Stimulated activated naive CD8-positive, alpha-beta T cell treated with anti-CD3 and anti-CD28 coated beads, Interleukin-15, amount 100 ng/mL, for 72 hours (primary cell): ENCODE measurements at regions not wholly inside any gene's neighbourhood (a gene's known extent, or its start where the extent isn't known, plus 50 kb on each side); places are given as distances from the start of the nearest gene placed in this dataset.

ENCODE experiments used
- ATAC-seq: fragments of 150-1000 bp; cut with Tn5 transposase; 2 replicates; pipeline ENCODE4 v1.10.0; 2021; ENCODE audit warnings: mild to moderate bottlenecking, moderate library complexity
- DNase-seq, 2 donors: peaks; one replicate each; pipeline ENCODE4 v3.0.0; 2021 to 2022
- H3K27ac Mint-ChIP-seq, 2 donors: one replicate each; pipeline ENCODE4 v1.8.0; 2022; ENCODE audit warnings: mild to moderate bottlenecking in 2 of 2, mixed read lengths in 2 of 2, moderate library complexity in 2 of 2
- H3K27me3 Mint-ChIP-seq: one replicate; pipeline ENCODE4 v1.8.0; 2022; ENCODE audit warnings: mixed read lengths
- H3K4me1 Mint-ChIP-seq: one replicate; pipeline ENCODE4 v1.8.0; 2022; ENCODE audit warnings: mild to moderate bottlenecking, mixed read lengths
- H3K4me3 Mint-ChIP-seq, 2 donors: one replicate each; pipeline ENCODE4 v1.8.0; 2022; ENCODE audit warnings: mild to moderate bottlenecking in 2 of 2, mixed read lengths in 2 of 2, moderate library complexity in 1 of 2
- H3K9me3 Mint-ChIP-seq, 2 donors: one replicate each; pipeline ENCODE4 v1.8.0; 2022; ENCODE audit warnings: mixed read lengths in 2 of 2

DNA sequence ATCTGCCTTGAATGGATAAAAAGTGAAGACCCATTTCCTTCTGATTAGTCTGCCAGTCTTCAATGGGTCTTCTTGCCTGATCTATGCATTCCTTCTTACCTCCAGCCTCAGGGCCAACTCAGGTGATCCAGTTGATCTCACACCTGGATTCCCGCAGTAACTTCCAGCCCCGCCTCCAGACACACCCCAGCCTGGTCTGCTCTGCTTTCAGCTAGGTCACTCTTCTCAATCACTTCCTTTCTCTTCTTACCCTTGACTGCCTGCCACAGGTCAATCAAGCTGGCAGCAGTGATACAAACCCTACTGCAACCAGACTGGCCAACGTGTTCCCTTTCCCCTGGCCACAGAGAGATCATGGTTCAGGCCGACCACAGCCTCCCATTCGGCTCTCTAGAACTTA lies 263.6 kb downstream of the ZNF516 start:
- Mint-ChIP-seq H3K27ac (no peak overlapping the region), H3K4me1 (no peaks in the 10 kb centered on the region), H3K27me3 (peaks cover 24% of the 10 kb centered on the region), H3K9me3 (no peaks in the 10 kb centered on the region), H3K4me3 (no peak overlapping the region)
- no peak for ATAC-seq
- DNase-seq: no peak

DNA sequence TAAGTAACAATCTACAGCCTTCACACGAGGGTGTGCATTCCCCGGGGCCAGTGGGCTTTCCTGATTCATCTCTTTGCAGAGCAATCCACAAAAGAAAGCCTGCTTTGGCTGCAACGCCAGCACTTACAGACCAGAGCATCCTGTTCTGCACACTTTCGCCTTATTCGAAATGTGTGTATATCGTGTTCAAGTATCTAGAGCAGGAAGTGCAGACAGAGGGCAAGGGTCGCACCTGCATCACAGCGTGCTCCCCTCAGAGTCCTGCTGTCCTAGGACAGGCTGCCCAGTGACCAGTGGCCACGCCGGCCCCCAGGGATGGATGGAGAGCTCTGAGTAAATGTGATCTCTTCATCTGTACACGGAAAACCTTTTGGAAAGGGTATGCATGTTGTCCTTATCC lies 264.3 kb downstream of the ZNF516 start:
- no peak overlapping the region for H3K27ac Mint-ChIP-seq
- H3K27me3 Mint-ChIP-seq: peaks cover 22% of the 10 kb centered on the region
- no peak for ATAC-seq
- H3K9me3 Mint-ChIP-seq: no peaks in the 10 kb centered on the region
- no peak overlapping the region for H3K4me3 Mint-ChIP-seq
- no peaks in the 10 kb centered on the region for H3K4me1 Mint-ChIP-seq
- DNase-seq: no peak

DNA sequence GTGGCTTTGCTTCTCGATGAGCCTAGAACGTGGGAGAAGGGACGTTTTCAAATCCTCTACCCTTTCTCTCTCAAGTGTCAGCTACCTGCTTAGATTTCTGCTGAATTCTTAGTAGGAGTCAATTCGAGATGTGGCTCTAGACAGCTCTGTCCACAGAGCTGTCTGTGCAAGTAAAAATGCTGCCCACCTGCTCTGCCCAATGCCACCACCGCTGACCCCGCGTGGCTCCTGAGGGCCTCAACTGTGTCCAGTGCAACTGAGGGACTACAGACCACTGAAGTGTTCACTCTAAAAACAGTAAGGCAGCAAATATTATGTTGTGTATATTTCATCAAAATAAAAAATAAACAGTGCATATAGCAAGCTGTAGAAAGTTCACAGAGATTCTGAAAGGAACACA lies 266.3 kb downstream of the ZNF516 start:
- Mint-ChIP-seq H3K9me3 (no peaks in the 10 kb centered on the region), H3K27me3 (peaks cover 9% of the 10 kb centered on the region), H3K4me3 (no peak overlapping the region), H3K27ac (peak overlapping the region in 1 of 2 donors; percentile 23), H3K4me1 (no peaks in the 10 kb centered on the region)
- DNase-seq (no peak), ATAC-seq (no peak)

DNA sequence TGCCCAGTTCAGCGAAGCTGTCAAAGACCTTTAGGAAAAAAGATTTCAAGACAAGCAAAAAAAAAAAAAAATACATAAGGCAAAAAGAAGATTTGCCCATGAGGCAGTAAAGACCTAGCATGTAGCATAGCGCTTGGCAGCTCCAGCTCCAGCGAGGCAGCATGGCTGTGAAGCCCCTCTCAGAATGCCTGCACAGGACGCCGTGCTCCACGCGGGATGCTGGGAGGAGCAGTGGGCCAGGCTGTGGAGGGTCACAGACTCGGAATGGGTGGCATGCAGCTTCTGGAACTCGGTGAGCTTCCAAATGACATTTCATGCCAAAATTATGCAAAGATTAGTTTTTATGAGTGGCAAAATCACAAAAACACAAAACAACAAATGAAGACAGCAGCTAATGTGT lies 267.3 kb downstream of the ZNF516 start:
- Mint-ChIP-seq H3K9me3 (no peaks in the 10 kb centered on the region), H3K4me3 (no peak overlapping the region), H3K4me1 (no peaks in the 10 kb centered on the region), H3K27ac (no peak overlapping the region), H3K27me3 (peaks cover 9% of the 10 kb centered on the region)
- ATAC-seq: no peak
- no peak for DNase-seq

DNA sequence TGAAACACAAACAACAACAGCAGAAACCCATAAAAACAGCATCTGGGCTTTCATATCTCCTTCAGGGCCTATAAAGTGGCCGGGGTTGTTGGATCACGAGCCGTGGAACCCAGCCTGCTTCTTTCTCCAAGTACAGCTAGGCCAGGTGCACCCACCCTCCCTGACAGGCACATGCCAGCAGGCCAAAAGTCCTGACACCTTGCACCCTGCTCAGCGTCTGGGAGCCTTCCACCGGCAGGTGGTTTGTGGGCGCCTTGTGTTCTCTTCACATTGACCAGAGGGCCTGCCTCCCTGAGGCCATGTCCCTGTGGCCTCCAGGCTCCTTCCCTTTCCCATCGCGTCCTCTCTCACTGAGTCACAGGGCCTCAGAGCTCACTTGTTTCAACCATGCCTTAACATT lies 271.6 kb downstream of the ZNF516 start:
- no peak overlapping the region for H3K4me3 Mint-ChIP-seq
- no peaks in the 10 kb centered on the region for H3K9me3 Mint-ChIP-seq
- ATAC-seq: no peak
- no peaks in the 10 kb centered on the region for H3K27me3 Mint-ChIP-seq
- no peaks in the 10 kb centered on the region for H3K4me1 Mint-ChIP-seq
- H3K27ac Mint-ChIP-seq: no peak overlapping the region
- DNase-seq: no peak

DNA sequence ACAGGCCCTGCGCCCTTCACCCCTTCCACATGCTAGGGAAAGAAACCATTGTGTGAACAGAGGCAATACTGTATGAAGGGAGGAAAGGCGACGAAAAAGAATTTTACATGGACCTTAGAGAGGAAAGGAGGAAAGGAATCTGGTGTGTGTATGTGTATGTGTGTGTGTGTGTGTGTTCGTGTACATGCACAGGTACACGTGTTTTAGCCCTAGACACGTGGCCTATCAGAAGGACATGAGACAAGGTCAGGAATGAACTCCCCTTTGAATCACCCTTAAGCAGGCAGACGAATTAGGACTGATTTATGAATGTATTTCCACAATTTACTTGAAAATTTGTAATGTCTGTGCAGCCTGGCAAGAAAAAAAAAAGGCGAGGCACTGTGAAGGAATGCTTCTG lies 276.0 kb downstream of the ZNF516 start:
- no peak overlapping the region for H3K27ac Mint-ChIP-seq
- peaks cover 4% of the 10 kb centered on the region for H3K4me1 Mint-ChIP-seq
- no peak for ATAC-seq
- H3K4me3 Mint-ChIP-seq: no peak overlapping the region
- DNase-seq: no peak
- H3K9me3 Mint-ChIP-seq: no peaks in the 10 kb centered on the region
- H3K27me3 Mint-ChIP-seq: no peaks in the 10 kb centered on the region

DNA sequence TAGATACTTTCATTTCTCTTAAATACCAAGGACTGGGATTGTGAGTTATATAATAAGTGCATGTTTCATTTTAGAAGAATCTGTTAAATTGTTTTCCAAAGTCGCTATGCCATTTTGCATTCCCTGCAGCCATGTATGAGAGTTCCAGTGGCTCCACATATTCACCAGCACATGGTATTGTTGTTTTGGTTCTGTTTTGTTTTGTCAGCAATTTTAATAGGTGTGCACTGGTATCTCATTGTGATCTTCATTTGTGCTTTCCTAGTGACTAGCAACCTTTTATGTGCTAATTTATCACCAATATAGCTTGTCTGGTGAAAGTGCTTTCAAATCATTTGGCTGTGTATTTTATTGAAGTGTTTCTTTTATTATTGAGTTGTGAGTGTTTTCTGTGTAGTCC lies 278.9 kb downstream of the ZNF516 start:
- no peak overlapping the region for H3K27ac Mint-ChIP-seq
- DNase-seq (no peak), ATAC-seq (no peak)
- H3K9me3 Mint-ChIP-seq: no peaks in the 10 kb centered on the region
- no peaks in the 10 kb centered on the region for H3K27me3 Mint-ChIP-seq
- peaks cover 21% of the 10 kb centered on the region for H3K4me1 Mint-ChIP-seq
- no peak overlapping the region for H3K4me3 Mint-ChIP-seq

DNA sequence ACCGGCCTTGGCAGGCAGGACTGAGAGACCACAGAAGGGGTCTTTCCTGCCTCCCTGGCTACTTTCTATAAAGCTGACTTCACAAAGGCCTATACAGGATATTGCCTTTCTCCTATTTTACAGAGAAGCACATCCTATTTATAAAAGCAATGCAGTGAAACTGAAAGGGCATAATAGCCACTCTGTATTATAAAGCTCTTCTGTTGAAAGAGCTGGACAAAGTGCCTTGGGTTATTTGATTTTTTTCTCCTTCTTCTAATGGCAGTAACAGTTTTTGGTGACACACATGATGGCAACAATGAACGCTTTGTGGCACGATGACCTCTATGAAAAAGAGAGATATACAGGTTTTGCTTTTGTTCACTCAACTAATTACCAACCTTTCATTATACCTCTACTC lies 281.1 kb downstream of the ZNF516 start:
- ATAC-seq: no peak
- no peak overlapping the region for H3K4me3 Mint-ChIP-seq
- H3K9me3 Mint-ChIP-seq: no peaks in the 10 kb centered on the region
- H3K27ac Mint-ChIP-seq: no peak overlapping the region
- peaks cover 25% of the 10 kb centered on the region for H3K4me1 Mint-ChIP-seq
- no peaks in the 10 kb centered on the region for H3K27me3 Mint-ChIP-seq
- DNase-seq: no peak

DNA sequence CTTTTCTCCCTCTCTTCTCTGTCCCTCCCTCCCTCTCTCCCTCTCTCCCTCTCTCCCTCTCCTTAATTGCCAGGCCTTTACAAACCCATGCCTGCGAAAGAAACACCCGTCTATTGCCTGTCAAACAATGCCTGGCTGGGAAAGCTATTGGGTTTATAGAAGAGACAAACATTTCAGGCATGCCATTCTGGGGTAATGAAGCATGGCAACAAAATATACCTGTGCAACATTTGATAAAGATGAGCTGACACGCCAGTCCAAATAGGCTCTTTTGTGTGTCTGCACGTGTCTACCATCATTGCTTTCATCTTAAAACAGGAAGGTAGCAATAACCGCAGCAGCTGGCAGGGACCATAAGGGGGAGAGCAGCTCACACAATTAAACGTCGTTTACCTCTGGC lies 282.1 kb downstream of the ZNF516 start:
- Mint-ChIP-seq H3K27ac (no peak overlapping the region), H3K27me3 (no peaks in the 10 kb centered on the region), H3K9me3 (no peaks in the 10 kb centered on the region), H3K4me1 (peaks cover 28% of the 10 kb centered on the region), H3K4me3 (no peak overlapping the region)
- DNase-seq: no peak
- no peak for ATAC-seq

DNA sequence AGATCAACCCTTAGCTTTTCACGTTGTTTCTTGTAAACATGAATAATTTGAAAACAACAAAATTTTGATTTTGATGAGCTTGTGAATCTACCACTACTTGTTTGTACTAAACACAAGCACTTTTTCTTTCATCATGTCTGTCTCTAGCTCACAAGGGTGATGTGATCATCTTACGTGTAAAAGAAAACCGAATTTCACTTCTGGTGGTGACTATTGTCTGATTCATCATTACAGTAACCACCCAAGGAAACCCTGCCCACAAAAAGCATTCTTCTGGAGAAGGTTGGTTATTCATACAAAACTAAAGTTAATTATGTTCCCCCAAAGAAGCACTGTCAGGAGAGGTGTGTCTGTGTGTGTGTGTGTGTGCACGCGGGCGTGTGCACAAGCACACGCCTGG lies 285.4 kb downstream of the ZNF516 start:
- H3K4me3 Mint-ChIP-seq: peak overlapping the region in 1 of 2 donors; percentile 68
- H3K27me3 Mint-ChIP-seq: peaks cover 13% of the 10 kb centered on the region
- peak overlapping the region in 1 of 2 donors; percentile 84 for H3K27ac Mint-ChIP-seq
- H3K9me3 Mint-ChIP-seq: no peaks in the 10 kb centered on the region
- peak; percentile 9 to 24 for DNase-seq
- peak; percentile 89 for ATAC-seq
- peaks cover 28% of the 10 kb centered on the region for H3K4me1 Mint-ChIP-seq

DNA sequence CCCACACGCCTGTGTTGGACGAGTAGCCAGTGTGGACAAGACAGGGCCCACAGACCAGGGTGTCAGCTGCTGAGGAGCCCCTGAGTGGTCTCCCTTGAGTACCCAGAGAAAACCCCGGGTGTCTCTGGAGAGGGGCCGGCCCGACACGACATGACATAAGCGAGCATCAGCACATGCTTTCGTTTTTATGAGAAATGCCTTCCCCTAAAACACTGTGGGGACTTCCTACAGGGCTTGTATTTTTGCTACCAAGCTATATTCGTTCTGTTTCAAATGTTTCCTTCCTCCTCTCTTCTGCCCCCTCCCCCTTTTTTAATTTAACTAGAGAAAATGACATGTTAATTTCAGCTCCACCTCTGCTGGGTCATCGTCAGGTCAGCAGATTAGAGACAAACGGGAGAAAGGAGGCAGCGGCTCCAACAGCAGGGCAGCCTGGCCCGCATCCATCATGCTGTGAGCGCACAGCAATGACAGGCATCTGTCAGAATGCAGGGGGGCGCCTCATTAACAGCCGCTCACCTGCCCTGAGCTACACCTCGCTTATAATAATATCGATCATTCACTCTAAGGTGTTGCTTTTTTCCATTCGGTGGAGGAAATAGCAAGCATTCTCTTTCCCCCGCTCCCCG lies 286.2 kb downstream of the ZNF516 start:
- H3K27ac Mint-ChIP-seq: peak overlapping the region; percentile 72 to 84
- peak overlapping the region; percentile 66 to 68 for H3K4me3 Mint-ChIP-seq
- no peaks in the 10 kb centered on the region for H3K9me3 Mint-ChIP-seq
- H3K4me1 Mint-ChIP-seq: peaks cover 21% of the 10 kb centered on the region
- DNase-seq (peak in 1 of 2 donors; percentile 18), ATAC-seq (peak; percentile 70)
- H3K27me3 Mint-ChIP-seq: peaks cover 19% of the 10 kb centered on the region

DNA sequence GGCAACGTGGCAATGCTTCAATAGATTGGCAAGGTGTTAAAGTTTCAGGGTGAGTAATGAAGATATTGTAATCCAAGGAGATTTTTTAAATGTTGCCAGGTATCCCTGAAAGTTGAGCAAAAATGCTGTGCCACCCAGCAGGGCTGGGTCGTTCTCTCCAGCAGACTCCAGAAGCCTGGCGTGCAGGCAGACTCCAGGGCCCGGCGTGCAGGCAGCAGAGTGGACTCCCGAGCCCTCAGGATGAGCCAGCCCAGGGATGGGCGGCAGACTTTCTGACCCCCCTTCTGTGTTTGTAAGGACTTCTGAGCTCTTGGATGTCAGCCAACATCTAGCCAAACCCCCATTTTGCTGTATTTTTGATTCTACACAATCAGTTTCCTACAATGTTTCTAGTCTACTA lies 289.1 kb downstream of the ZNF516 start:
- DNase-seq (no peak), ATAC-seq (no peak)
- Mint-ChIP-seq H3K27ac (no peak overlapping the region), H3K9me3 (no peaks in the 10 kb centered on the region), H3K4me1 (peaks cover 7% of the 10 kb centered on the region), H3K27me3 (peaks cover 19% of the 10 kb centered on the region), H3K4me3 (no peak overlapping the region)

DNA sequence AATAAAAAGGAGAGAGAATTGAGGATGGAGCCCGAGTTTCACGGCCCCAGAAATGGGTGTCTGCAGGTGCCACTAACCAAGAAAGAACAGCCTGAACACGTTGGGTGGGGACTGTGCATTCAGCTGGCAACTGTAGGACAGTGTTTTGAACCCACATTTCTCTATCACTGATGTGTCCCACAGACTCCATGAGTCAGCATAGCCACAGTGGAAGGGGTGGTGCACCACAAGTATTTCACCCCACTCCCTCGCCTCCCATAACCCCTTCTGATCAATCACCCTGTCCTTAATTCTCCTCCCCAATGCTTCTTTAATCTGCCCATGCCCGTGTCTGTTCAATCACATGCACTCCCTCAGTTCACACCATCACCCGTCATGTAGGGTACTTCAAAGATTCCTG lies 291.5 kb downstream of the ZNF516 start:
- ATAC-seq (peak; percentile 69), DNase-seq (no peak)
- Mint-ChIP-seq H3K27me3 (peaks cover 19% of the 10 kb centered on the region), H3K4me1 (no peaks in the 10 kb centered on the region), H3K9me3 (no peaks in the 10 kb centered on the region), H3K27ac (no peak overlapping the region), H3K4me3 (no peak overlapping the region)

DNA sequence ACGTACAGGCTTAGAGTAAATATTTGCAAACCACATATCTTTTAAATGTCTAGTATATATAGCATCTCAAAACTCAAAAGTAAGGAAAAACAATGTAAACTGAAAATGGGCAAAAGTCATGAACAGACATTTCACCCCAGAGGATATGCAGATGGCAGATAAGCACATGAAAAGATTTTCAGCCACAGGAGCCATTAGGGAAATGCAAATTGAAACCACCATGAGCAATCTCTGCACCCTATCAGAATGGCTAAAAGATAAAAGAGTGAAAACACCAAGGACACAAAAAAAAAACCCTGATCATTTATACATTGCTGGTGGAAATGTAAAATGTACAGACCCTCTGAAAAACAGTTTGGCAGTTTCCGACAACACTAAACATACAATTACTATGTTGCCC lies 292.7 kb downstream of the ZNF516 start:
- Mint-ChIP-seq H3K4me1 (no peaks in the 10 kb centered on the region), H3K27me3 (peaks cover 19% of the 10 kb centered on the region), H3K4me3 (no peak overlapping the region), H3K27ac (no peak overlapping the region), H3K9me3 (no peaks in the 10 kb centered on the region)
- ATAC-seq (peak; percentile 60), DNase-seq (no peak)

DNA sequence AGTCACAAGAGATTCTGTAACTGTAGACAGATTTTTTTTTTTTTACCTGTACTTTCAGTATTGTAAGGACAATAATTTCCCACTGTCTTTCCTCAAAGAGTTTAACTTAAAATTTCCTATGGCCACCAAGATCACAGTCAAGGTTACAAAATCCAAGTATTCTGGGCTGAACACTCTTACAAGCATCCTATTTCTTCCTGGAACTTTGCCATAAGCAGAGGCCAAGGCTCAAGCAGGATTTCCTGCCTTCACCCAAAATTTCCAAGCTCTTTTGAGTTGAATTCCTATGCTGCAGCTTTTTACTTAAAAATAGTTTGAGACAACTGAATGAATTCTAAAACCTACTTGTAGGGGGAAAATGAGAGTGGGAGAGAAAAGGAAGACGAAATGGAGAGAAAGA lies 299.4 kb downstream of the ZNF516 start:
- Mint-ChIP-seq H3K4me3 (no peak overlapping the region), H3K4me1 (no peaks in the 10 kb centered on the region), H3K27me3 (peaks cover 34% of the 10 kb centered on the region), H3K9me3 (peaks cover 0 to 8% of the 10 kb centered on the region in 2 donors), H3K27ac (no peak overlapping the region)
- DNase-seq: no peak
- ATAC-seq: no peak

DNA sequence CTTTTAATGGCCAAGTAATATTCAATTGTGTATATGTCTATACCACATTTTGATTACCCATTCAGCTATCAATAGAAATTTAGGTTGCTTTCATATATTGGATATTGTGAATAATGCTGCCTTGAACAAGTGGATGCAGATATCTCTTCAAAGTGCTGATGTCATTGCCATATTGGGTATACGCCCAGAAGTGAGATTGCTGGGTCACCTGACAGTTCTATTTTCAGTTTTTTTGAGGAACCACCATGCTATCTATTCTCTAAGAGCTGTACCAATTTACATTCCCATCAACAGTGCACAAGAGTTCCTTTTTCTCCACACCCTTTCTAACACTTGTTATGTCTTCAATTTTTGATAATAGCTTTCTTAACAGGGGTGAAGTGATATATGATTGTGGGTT lies 306.9 kb downstream of the ZNF516 start:
- Mint-ChIP-seq H3K4me3 (no peak overlapping the region), H3K4me1 (no peaks in the 10 kb centered on the region), H3K27ac (no peak overlapping the region), H3K27me3 (peaks cover 26% of the 10 kb centered on the region), H3K9me3 (peaks cover 0 to under 1% of the 10 kb centered on the region in 2 donors)
- DNase-seq (no peak), ATAC-seq (no peak)

DNA sequence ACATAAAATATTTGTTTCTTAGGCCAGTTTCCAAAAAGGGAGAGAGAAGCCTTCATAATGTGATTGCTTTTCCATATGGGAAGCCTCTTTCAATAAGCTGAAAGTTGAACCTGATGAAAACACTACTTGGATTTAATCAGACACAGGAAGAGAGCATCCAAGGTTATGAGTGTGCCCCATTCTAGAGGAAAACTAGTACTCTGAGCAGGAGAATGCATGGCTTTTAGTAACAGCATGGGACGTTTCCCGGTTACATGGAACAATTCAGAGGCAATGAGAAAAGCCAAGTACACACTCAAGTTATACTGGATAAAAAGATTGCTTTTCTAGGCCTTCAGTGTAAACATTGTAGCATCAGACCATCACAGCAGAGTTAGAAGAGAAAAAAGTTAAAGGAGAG lies 315.8 kb downstream of the ZNF516 start:
- Mint-ChIP-seq H3K9me3 (no peaks in the 10 kb centered on the region), H3K27ac (peak overlapping the region in 1 of 2 donors; percentile 4), H3K4me3 (no peak overlapping the region), H3K27me3 (peaks cover 14% of the 10 kb centered on the region), H3K4me1 (no peaks in the 10 kb centered on the region)
- ATAC-seq (no peak), DNase-seq (no peak)
